PC-9 (cell line): ENCODE measurements at regions not wholly inside any gene's neighbourhood (a gene's known extent, or its start where the extent isn't known, plus 50 kb on each side); places are given as distances from the start of the nearest gene placed in this dataset.

Experiments
- CTCF ChIP-seq: fragments of 200-600 bp; sonication (generic); conservative IDR thresholded peaks from 2 replicates; pipeline ENCODE4 v1.6.1; 2017; ENCODE audit warnings: mixed run types, antibody characterized with exemption, mild to moderate bottlenecking, moderate library complexity
- EZH2 ChIP-seq: fragments of 200-600 bp; sonication (generic); IDR thresholded peaks from 2 replicates; pipeline ENCODE4 v1.8.0; 2017; ENCODE audit warnings: antibody characterized with exemption, low read depth

- TF ChIP-seq CTCF, result no peak
- TF ChIP-seq EZH2, result no peak
Observed at GRCh38 chr1:221334062-221334461, 407.8 kb downstream of the DUSP10 start.
